ENCODE measurements at regions not wholly inside any gene's neighbourhood (a gene's known extent, or its start where the extent isn't known, plus 50 kb on each side); places are given as distances from the start of the nearest gene placed in this dataset.

DNA sequence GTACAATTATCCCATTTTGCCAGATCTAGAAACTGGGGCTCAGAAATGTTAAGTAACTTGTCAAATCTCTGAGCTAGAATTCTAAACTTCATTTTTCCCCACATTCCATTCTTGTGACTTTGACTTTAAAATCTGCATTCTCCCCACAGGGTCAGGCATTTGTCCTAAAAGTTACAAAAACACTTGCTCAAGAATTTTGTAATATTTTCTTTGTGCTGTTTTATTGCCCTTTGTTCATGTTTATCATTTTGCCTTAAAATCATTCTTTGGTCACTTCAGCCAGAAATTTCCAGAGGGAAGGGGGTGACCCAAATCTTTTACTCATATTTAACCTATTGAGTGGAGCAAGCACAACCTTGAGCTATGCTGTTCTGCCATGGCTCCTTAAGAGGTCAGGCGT lies 120.1 kb upstream of the CCL21 start:
- Histone ChIP-seq H3K27ac (no peak overlapping the region), H3K4me1 (peaks cover 3% of the 10 kb centered on the region), H3K27me3 (no peaks in the 10 kb centered on the region), H3K36me3 (ENCODE audit: low read depth, missing control alignments) (no peaks in the 10 kb centered on the region), H3K9me3 (no peaks in the 10 kb centered on the region), H3K4me3 (no peak overlapping the region)
- WGBS, 2 donors = 80 to 100% methylated on average over 1 of the region's 1 CpG
- TF ChIP-seq POLR2A (IDR thresholded peaks at IDR 0.05) = no peak
- TF ChIP-seq, protein P1, sequence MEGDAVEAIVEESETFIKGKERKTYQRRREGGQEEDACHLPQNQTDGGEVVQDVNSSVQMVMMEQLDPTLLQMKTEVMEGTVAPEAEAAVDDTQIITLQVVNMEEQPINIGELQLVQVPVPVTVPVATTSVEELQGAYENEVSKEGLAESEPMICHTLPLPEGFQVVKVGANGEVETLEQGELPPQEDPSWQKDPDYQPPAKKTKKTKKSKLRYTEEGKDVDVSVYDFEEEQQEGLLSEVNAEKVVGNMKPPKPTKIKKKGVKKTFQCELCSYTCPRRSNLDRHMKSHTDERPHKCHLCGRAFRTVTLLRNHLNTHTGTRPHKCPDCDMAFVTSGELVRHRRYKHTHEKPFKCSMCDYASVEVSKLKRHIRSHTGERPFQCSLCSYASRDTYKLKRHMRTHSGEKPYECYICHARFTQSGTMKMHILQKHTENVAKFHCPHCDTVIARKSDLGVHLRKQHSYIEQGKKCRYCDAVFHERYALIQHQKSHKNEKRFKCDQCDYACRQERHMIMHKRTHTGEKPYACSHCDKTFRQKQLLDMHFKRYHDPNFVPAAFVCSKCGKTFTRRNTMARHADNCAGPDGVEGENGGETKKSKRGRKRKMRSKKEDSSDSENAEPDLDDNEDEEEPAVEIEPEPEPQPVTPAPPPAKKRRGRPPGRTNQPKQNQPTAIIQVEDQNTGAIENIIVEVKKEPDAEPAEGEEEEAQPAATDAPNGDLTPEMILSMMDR (IDR thresholded peaks at IDR 0.05) = no peak
- DNase-seq = no peak
- intact Hi-C loops (cut with DNase I; ENCODE audit: low total_unique reads) = no loop called here

DNA sequence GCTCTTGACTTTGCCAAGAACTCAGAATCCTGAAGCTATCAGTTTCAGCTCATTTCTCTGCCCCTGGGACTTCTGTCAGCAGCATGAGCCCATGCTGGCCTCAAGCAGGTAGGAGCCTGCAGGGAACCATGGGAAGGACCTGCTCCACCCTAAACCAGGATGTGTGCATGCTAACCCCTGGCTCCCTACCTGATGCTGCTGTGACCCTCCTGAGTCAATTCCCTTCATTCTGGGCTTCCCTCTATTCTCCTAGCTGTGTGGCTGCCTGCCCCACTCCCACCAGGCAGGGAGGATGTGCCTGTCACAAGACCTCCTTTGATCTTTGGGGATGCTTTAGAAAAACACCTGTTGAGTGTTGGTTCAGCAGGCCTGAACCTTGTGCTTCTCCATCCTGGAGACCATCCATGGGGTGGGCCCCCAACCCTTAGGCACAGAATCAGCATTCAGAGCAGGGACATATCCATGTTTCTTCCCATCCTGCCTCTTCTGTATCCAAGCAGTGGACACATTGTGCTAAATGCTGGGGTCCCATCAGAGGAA lies 117.1 kb upstream of the CCL21 start:
- Histone ChIP-seq H3K9me3 (no peaks in the 10 kb centered on the region), H3K36me3 (ENCODE audit: low read depth, missing control alignments) (no peaks in the 10 kb centered on the region), H3K27ac (no peak overlapping the region), H3K27me3 (no peaks in the 10 kb centered on the region), H3K4me3 (no peak overlapping the region), H3K4me1 (peaks cover 3% of the 10 kb centered on the region)
- intact Hi-C loops (cut with DNase I; ENCODE audit: low total_unique reads) = no loop called here
- no peak for DNase-seq
- no peak for TF ChIP-seq POLR2A (IDR thresholded peaks at IDR 0.05)
- TF ChIP-seq, protein P1 (IDR thresholded peaks at IDR 0.05) = no peak

DNA sequence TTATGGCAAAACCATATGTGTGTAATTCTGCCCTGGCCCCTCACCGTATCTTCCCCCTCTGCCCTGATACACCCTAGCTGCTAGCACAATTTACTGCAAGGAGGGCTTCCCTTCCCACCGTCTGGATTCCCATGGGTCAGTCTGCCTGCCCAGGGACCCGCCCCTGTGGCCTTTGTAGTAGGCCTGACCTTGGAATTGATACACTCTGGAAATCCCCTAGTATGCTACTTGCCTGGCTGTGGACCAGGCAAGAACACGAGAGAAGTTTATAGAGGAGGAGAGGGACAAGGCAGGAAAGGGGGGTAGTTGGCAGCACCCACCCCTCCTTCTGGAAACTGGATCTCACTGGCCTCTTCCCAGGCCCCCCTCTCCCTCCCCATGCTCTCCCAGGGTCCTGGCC lies 115.8 kb upstream of the CCL21 start:
- intact Hi-C loops (cut with DNase I; ENCODE audit: low total_unique reads) = no loop called here
- no peak overlapping the region for H3K4me3 ChIP-seq
- no peaks in the 10 kb centered on the region for H3K27me3 ChIP-seq
- TF ChIP-seq, protein P1 (IDR thresholded peaks at IDR 0.05) = no peak
- no peak for TF ChIP-seq POLR2A (IDR thresholded peaks at IDR 0.05)
- H3K36me3 ChIP-seq (ENCODE audit: low read depth, missing control alignments) = no peaks in the 10 kb centered on the region
- no peak overlapping the region for H3K27ac ChIP-seq
- DNase-seq = peak; percentile 49
- H3K9me3 ChIP-seq = no peaks in the 10 kb centered on the region
- peaks cover 3% of the 10 kb centered on the region for H3K4me1 ChIP-seq
- WGBS, 2 donors = 34 to 41% methylated on average over 4 of the region's 4 CpGs

DNA sequence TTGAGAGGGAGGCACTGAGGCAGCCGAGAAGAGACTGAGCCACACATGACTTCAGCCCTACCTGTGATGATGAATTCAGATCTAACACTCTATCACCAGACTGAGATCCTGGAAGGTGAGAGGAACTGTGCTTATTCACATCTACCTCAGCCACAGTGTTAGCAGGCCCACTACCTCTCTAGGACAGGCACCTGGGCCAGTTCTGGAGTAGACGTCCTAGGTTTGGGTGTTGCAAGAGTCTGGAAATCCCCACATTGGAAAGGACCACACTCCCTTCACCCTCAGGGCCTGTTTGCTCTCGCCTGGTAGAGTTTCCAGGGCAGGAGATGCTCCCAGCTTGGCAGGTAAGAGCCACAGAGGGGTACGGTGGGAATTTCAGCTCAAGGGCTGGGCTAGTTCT lies 113.8 kb upstream of the CCL21 start:
- no peak for TF ChIP-seq POLR2A (IDR thresholded peaks at IDR 0.05)
- TF ChIP-seq, protein P1 (IDR thresholded peaks at IDR 0.05) = no peak
- intact Hi-C loops (cut with DNase I; ENCODE audit: low total_unique reads) = no loop called here
- WGBS, 2 donors = 83 to 90% methylated on average over 3 to 4 of the region's 4 CpGs
- Histone ChIP-seq H3K27me3 (no peaks in the 10 kb centered on the region), H3K4me1 (peaks cover 3% of the 10 kb centered on the region), H3K4me3 (no peak overlapping the region), H3K27ac (no peak overlapping the region), H3K36me3 (ENCODE audit: low read depth, missing control alignments) (no peaks in the 10 kb centered on the region), H3K9me3 (no peaks in the 10 kb centered on the region)
- DNase-seq = no peak

DNA sequence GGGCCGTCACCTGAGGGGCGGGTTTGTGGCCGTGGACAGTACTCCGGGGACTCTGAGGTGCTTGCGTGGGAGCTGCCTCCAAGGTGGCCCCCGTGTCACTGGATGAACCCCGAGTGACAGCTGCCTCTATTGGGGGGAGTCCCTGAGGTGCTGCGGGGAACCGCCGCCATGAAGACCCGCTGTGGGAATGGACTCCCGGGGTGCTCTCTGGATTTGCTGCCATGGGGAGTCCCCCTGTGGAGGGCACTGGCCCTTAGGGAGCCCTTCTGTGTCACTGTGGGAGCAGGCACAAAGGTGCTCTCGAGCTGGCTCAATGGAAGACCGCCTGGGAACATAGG lies 100.2 kb upstream of the CCL21 start:
- Histone ChIP-seq H3K9me3 (no peaks in the 10 kb centered on the region), H3K36me3 (ENCODE audit: low read depth, missing control alignments) (no peaks in the 10 kb centered on the region), H3K27me3 (no peaks in the 10 kb centered on the region), H3K4me3 (peak overlapping the region; percentile 42 to 59), H3K4me1 (no peaks in the 10 kb centered on the region), H3K27ac (peak overlapping the region in 1 of 2 donors; percentile 39)
- intact Hi-C loops (cut with DNase I; ENCODE audit: low total_unique reads) = no loop called here
- no peak for DNase-seq
- WGBS, 2 donors = 67% methylated on average over 14 of the region's 14 CpGs; no CpG with 5 or more reads in 1 of the 2 donors
- no peak for TF ChIP-seq POLR2A (IDR thresholded peaks at IDR 0.05)
- TF ChIP-seq, protein P1 (IDR thresholded peaks at IDR 0.05) = no peak

All from testis (tissue), 2 donors.